Cardiac fibroblast (primary cell): ENCODE measurements at regions not wholly inside any gene's neighbourhood (a gene's known extent, or its start where the extent isn't known, plus 50 kb on each side); places are given as distances from the start of the nearest gene placed in this dataset.
"Not testable (repeated sequence)": the region's sequence is repeated elsewhere in the genome, so short reads cannot be mapped to it uniquely, and the experiment has no call there.

Experiments used
- DNase-seq, 2 donors: peaks; one replicate each; pipeline versions ENCODE4 v3.0.0 to v3.0.0-alpha.2; 2010; ENCODE audit warnings: low read depth in 2 of 2
- H3K4me3 ChIP-seq, 2 donors: replicated peaks in 1 of 2; 1 replicate in 1 of 2; 2 replicates in 1 of 2; pipeline ENCODE4 v1.5.1; 2011; ENCODE audit warnings: low read depth in 2 of 2, low read length in 2 of 2, mild to moderate bottlenecking in 2 of 2, moderate library complexity in 1 of 2
- TF ChIP-seq, protein P1 (sequence below): IDR thresholded peaks from one replicate; pipeline ENCODE4 v1.5.1; 2011; ENCODE audit warnings: low read depth, mild to moderate bottlenecking, low read length, inconsistent platforms

DNA sequence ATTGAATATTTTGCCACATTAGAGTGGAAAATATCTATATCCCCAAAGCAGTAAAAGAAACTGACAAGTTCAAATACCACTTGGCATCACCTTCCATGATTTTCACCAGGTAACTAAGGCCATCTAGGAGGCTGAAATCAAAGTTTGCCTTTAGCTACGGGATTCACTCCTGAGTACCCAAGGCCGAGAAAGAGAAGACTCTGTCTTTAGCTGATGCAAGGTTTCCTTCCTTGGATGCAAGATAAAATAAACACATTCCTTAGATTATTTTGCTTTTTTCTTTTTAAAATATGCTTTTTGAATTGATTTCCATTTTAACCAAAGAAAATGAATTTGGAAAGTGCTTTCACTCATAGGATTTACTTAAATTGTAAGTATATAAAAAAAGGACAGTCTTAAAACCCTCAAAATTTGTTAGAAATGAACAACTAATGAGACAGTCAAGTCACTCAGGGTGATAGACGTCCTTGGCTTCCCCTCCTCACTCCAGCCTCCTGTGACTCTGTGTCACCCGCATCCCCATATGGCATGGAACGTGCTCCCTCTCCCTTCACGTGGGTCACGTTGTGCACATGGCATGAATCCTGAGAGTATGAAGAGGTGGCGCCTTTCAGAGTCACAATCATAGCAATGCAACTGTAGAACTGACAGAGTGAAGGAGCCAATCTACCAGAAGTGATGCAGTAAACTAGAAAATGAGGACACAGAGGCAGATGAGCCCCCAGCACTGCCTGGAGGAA, 148.4 kb downstream of the RTP4 start:
- DNase-seq = no peak
- TF ChIP-seq, protein P1, sequence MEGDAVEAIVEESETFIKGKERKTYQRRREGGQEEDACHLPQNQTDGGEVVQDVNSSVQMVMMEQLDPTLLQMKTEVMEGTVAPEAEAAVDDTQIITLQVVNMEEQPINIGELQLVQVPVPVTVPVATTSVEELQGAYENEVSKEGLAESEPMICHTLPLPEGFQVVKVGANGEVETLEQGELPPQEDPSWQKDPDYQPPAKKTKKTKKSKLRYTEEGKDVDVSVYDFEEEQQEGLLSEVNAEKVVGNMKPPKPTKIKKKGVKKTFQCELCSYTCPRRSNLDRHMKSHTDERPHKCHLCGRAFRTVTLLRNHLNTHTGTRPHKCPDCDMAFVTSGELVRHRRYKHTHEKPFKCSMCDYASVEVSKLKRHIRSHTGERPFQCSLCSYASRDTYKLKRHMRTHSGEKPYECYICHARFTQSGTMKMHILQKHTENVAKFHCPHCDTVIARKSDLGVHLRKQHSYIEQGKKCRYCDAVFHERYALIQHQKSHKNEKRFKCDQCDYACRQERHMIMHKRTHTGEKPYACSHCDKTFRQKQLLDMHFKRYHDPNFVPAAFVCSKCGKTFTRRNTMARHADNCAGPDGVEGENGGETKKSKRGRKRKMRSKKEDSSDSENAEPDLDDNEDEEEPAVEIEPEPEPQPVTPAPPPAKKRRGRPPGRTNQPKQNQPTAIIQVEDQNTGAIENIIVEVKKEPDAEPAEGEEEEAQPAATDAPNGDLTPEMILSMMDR = no peak
- H3K4me3 ChIP-seq = no peak overlapping the region

DNA sequence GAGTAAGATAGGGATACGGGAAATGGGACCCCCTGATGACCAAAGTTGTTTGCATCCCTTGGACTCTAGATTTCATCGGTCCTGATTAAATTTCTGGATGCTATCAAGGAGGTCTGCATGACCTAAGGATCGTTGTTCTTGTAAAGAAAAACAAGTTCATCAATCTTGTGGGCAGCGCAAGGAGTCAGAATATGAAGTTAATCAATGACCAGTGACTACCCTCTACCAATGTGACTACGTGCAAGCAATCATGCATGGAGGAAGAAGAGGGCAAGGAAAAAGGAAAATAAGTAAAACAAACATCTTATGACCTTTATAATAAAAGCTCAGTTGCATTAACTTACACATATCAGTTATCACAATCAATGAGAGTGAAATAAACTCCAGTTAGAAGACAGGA, 139.7 kb downstream of the RTP4 start:
- no peak for DNase-seq
- TF ChIP-seq, protein P1 = no peak
- H3K4me3 ChIP-seq = no peak overlapping the region

DNA sequence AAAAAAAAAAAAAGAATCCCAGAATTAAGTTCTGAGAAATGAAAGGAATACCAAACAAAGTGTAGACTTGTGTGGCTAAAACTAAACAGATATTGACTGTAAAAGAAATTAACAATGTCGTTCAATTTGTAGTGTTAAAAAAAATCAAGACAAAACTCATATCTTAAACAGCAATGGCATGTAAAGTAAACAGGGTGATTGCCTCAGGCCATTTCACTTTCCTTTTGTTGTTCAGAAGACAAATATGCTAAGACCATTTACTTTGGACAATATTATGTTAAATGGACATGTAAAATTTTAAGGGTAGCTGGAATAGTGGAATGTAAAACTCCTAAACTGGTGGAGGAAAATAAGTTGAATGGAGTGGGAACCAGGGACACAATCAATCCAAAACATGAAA, 139.1 kb downstream of the RTP4 start:
- no peak overlapping the region for H3K4me3 ChIP-seq
- TF ChIP-seq, protein P1 = no peak
- no peak for DNase-seq

DNA sequence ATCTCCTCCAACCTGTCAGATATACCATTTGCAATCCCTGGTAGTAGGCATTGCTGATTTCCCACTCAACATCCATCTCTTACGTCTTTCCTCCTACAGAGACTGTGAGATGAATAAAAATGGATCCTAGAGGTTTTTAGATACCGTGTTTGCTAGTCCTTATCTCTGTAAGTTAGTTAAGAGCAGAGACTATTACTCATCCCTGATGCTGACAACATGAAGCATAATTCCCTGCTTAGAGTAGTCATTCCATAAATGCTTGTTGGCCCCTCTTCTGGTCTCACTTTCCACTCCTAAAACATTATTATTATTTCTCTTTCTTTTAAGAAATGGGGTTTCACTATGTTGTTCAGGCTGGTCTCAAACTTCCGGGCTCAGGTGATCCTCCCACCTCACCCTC, 136.2 kb downstream of the RTP4 start:
- no peak overlapping the region for H3K4me3 ChIP-seq
- TF ChIP-seq, protein P1 = no peak
- DNase-seq = no peak

DNA sequence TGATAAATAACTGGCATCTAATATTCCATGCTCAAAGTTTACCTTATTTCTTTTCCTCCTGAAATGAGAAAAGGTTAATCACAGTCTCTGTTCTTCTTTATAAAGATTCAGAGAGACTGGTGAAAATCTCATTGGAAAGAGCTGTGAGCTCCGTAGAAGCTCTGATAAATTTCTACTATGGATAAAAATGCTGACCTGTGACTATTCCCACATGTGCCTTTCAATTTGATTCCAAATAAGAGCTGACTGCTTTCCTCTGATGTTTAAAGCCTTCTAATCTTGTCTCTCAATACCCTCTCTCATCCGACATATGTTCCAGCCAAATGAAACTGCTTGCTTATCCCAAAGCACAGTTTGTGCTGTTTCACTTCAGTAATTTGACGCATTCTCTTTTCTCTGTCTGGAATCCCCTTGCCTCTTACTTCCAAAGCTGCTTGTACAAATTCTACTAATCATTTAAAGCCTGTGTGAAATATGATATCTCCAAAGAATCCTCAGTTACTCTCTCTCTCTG, 130.1 kb downstream of the RTP4 start:
- DNase-seq = no peak
- no peak overlapping the region for H3K4me3 ChIP-seq
- TF ChIP-seq, protein P1 = no peak

DNA sequence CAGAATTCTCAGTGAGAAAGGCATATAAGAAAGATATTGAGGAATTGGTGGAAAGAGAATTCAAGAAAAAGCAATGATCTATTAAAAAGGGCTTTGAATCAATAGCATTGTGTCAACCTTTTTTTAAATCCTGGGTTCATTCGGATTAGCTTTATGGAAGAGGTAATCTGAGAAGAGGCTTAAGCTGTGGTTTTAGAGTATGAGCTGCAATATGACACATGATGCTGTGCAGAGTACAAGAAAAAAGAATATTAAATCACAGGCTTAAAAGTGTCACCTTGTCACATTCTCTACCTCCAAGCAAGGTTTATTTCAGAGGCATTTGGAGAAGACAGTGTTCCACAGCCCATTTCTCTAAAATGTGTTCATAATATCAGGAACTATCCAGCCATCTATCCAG, 128.9 kb downstream of the RTP4 start:
- DNase-seq = no peak
- TF ChIP-seq, protein P1 = no peak

DNA sequence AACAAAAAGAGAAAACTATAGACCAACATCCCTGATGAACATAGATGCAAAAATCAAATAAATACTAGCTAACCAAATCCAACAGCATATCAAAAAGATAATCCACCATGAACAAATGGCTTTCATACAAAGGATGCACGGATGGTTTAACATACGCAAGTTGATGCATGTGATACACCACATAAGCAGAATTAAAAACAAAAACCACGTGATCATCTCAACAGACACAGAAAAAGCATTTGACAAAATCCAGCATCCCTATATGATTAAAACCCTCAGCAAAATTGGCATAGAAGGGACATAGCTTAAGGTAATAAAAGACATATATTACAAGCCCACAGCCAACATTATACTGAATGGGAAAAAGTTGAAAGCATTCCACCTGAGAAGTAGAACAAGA, 125.9 kb downstream of the RTP4 start:
- DNase-seq, H3K4me3 ChIP-seq: not testable (repeated sequence)

More for the DNA sequence above, 128.9 kb downstream of the RTP4 start:
- H3K4me3 ChIP-seq = no peak overlapping the region
